Ovary (tissue), 7 donors: ENCODE measurements at regions not wholly inside any gene's neighbourhood (a gene's known extent, or its start where the extent isn't known, plus 50 kb on each side); places are given as distances from the start of the nearest gene placed in this dataset.

Experiments
- DNase-seq, 5 donors: peaks; one replicate each; pipeline ENCODE4 v3.0.0-alpha.2; 2019 to 2020
- H3K27ac ChIP-seq, 2 donors: fragments of 200-600 bp; one replicate each; pipeline versions ENCODE4 v1.5.1 to v1.8.0; 2019 to 2022
- H3K27me3 ChIP-seq: fragments of 200-600 bp; one replicate; pipeline ENCODE4 v1.8.0; 2022
- H3K36me3 ChIP-seq: fragments of 200-600 bp; sonication (generic); one replicate; pipeline ENCODE4 v1.5.1; 2019
- H3K4me1 ChIP-seq: one replicate; pipeline ENCODE4 v1.8.1; 2013; ENCODE audit warnings: mild to moderate bottlenecking, moderate library complexity; ENCODE audit not compliant: insufficient read depth
- H3K4me3 ChIP-seq: fragments of 200-600 bp; sonication (generic); one replicate; pipeline ENCODE4 v1.5.1; 2017
- H3K9me3 ChIP-seq, 2 donors: fragments of 200-600 bp in 1 of 2; sonication (generic) in 1 of 2; one replicate each; pipeline versions ENCODE4 v1.5.1 to v1.8.1; 2013 to 2019; ENCODE audit warnings: mild to moderate bottlenecking in 1 of 2, moderate library complexity in 1 of 2
- EP300 ChIP-seq: sonication (generic); formaldehyde crosslinking; IDR thresholded peaks from one replicate; pipeline ENCODE4 v1.6.1; 2017; ENCODE audit warnings: antibody characterized with exemption
- POLR2A ChIP-seq: fragments of 450-650 bp; IDR thresholded peaks from one replicate; pipeline ENCODE4 v1.6.1; 2017; ENCODE audit warnings: antibody characterized with exemption, mild to moderate bottlenecking, moderate library complexity
- WGBS, 3 donors: extraction: QIAGEN DNeasy Blood & Tissue Kit in 1 of 3; methylation state at CpG; one replicate each; pipeline versions ENCODE4 v1.1.5 to v1.1.7; 2013 to 2017; 5-methylcytosine and 5-hydroxymethylcytosine counted together
- intact Hi-C, 4 donors: fragments of 100-400 bp; cut with DNase I; formaldehyde crosslinking; loops; one replicate each; pipeline versions ENCODE4 v1.11.0 to v1.15.1; 2022 to 2023
- TF ChIP-seq, protein P1 (sequence below), 3 donors: fragments of 450-650 bp in 2 of 3; fragments of 200-600 bp in 1 of 3; IDR thresholded peaks; one replicate each; pipeline versions ENCODE4 v1.5.1 to v1.8.0; 2016 to 2022; ENCODE audit warnings: antibody characterized with exemption in 3 of 3, mild to moderate bottlenecking in 1 of 3
- donor health status: DM: no; HTN: no; CAD: no; lungs with moderate emphysema.
- donor health status: DM: no; HTN: no; CAD: no.
- donor health status: Bipolar disorder and iron deficiency.
- donor health status: DM: no; HTN: no; CAD: no.
- donor health status: DM: yes; HTN: yes; CAD: no.

DNA sequence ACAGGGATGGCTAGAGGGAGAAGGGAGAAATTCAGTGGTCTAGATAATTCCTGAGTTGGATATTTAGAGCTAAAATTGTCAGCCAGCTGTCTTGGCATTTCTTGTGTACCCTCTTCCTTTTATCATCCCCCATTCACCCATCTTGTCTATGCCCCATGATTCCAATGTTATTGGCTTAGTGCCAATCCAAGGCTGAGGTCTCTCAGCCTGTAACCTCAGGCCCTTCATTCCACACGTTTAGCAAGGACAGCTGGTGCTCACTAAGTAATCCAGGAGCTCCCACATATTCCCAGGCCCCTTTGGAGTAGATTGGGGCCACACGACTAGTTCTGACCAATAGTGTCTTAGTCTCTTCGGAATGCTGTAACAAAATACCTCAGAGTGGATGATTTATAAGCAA lies 112.4 kb upstream of the ATXN1 start:
- H3K4me3 ChIP-seq: no peak overlapping the region
- no peak overlapping the region for H3K27ac ChIP-seq
- WGBS, 3 donors: 41 to 56% (median 46%) methylated on average over 3 of the region's 3 CpGs
- intact Hi-C loops: no loop called here
- no peaks in the 10 kb centered on the region for H3K4me1 ChIP-seq
- TF ChIP-seq EP300 (no peak), POLR2A (no peak)
- TF ChIP-seq, protein P1, sequence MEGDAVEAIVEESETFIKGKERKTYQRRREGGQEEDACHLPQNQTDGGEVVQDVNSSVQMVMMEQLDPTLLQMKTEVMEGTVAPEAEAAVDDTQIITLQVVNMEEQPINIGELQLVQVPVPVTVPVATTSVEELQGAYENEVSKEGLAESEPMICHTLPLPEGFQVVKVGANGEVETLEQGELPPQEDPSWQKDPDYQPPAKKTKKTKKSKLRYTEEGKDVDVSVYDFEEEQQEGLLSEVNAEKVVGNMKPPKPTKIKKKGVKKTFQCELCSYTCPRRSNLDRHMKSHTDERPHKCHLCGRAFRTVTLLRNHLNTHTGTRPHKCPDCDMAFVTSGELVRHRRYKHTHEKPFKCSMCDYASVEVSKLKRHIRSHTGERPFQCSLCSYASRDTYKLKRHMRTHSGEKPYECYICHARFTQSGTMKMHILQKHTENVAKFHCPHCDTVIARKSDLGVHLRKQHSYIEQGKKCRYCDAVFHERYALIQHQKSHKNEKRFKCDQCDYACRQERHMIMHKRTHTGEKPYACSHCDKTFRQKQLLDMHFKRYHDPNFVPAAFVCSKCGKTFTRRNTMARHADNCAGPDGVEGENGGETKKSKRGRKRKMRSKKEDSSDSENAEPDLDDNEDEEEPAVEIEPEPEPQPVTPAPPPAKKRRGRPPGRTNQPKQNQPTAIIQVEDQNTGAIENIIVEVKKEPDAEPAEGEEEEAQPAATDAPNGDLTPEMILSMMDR (IDR thresholded peaks at IDR 0.05): no peak
- no peaks in the 10 kb centered on the region for H3K27me3 ChIP-seq
- DNase-seq: no peak
- H3K9me3 ChIP-seq: no peaks in the 10 kb centered on the region
- no peaks in the 10 kb centered on the region for H3K36me3 ChIP-seq

DNA sequence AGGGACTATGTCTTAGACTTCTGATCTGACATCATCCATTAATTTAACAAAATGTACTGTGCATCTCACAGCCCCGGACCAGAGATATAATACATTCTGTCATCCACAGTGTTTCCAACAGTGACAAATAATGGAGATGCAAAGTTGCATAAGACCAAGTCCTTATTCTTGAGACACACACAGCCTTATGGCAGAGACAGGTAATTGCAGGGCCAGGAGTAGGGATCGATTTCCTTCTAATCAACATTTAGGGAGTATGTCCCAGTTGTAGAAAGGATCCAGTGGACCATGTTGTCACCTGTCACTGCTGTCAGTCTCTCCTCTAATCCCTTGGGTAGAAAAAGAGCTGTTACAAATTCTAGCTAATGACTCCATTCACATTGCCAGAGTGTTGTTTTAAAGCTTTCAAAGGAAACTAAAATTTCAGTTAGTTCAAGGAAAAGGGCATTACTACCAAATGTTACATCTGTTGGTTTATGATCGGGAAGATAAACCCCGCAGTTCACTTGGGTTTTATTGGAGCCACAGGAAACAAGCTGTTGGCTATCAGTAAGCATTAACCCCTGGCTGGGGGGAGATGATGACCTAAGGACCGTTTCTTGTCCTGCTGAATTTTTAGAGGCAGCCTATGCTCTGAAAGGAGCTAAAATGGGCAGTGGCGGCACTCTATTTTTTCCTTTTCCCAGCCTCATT lies 111.4 kb upstream of the ATXN1 start:
- TF ChIP-seq, protein P1 (IDR thresholded peaks at IDR 0.05): no peak
- TF ChIP-seq POLR2A (no peak), EP300 (no peak)
- Histone ChIP-seq H3K36me3 (no peaks in the 10 kb centered on the region), H3K4me3 (no peak overlapping the region), H3K9me3 (no peaks in the 10 kb centered on the region), H3K27me3 (no peaks in the 10 kb centered on the region), H3K27ac (no peak overlapping the region), H3K4me1 (no peaks in the 10 kb centered on the region)
- intact Hi-C loops: no loop called here
- WGBS, 3 donors: 33 to 43% (median 43%) methylated on average over 6 of the region's 6 CpGs
- DNase-seq: no peak

DNA sequence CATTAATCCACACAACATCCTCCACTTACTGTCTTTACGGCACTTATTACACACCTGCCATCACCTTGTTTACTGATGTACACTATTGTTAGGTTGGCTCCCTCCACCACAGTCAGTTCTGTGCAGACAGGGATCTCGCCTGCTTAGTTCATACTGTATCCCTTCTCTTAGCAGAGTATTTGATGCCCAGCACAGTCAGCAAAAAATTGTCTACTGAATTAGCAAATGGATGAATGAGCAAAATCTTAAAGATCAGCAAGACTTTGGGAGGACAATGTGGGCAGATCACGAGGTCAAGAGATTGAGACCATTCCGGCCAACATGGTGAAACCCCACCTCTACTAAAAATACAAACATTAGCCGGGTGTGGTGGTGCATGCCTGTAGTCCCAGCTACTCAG lies 109.8 kb upstream of the ATXN1 start:
- Histone ChIP-seq H3K27me3 (no peaks in the 10 kb centered on the region), H3K4me1 (no peaks in the 10 kb centered on the region), H3K9me3 (no peaks in the 10 kb centered on the region), H3K4me3 (no peak overlapping the region), H3K27ac (no peak overlapping the region), H3K36me3 (no peaks in the 10 kb centered on the region)
- no peak for DNase-seq
- TF ChIP-seq POLR2A (no peak), EP300 (no peak)
- TF ChIP-seq, protein P1 (IDR thresholded peaks at IDR 0.05): no peak
- intact Hi-C loops: no loop called here
- 91 to 97% (median 94%) methylated on average over 5 of the region's 5 CpGs for WGBS, 3 donors

DNA sequence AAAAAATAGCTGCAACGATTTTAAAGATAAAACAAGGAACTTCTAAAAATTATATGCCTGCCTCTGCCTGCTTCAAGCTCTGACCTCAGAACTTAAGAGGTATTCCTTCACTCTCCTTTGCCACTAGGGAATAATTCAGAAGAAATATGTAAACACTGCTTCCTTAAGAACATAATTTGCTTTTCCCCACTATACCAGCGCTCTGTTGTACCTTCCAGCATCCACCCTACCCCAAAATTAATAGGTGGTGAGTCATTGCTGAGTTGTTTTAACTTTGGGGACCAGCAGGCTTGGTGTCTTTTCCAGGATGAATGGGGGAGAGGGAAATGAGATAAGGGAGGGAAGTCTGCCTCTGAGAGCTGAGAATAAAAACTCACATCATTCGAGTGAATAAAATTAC lies 107.7 kb upstream of the ATXN1 start:
- Histone ChIP-seq H3K27ac (no peak overlapping the region), H3K27me3 (no peaks in the 10 kb centered on the region), H3K4me1 (no peaks in the 10 kb centered on the region), H3K4me3 (no peak overlapping the region), H3K9me3 (no peaks in the 10 kb centered on the region), H3K36me3 (no peaks in the 10 kb centered on the region)
- TF ChIP-seq EP300: no peak
- TF ChIP-seq, protein P1 (IDR thresholded peaks at IDR 0.05): no peak
- TF ChIP-seq POLR2A: no peak
- intact Hi-C loops: no loop called here
- no peak for DNase-seq
- 6 to 21% (median 7%) methylated on average over 3 of the region's 3 CpGs for WGBS, 3 donors
